IPS DF 6.9 (cell line): ENCODE measurements at regions not wholly inside any gene's neighbourhood (a gene's known extent, or its start where the extent isn't known, plus 50 kb on each side); places are given as distances from the start of the nearest gene placed in this dataset.

ENCODE experiments used
- DNase-seq: peaks from one replicate; pipeline ENCODE4 v3.0.0-alpha.2; 2013; ENCODE audit warnings: low read depth, low spot score
- H3K27ac ChIP-seq: one replicate; pipeline ENCODE4 v1.5.1; 2013; ENCODE audit warnings: low read length, control low read depth
- H3K27me3 ChIP-seq: 2 replicates; pipeline ENCODE4 v1.6.1; 2013; ENCODE audit warnings: mild to moderate bottlenecking, low read length; ENCODE audit not compliant: control insufficient read depth, insufficient read depth
- H3K36me3 ChIP-seq: 2 replicates; pipeline ENCODE4 v1.6.1; 2013; ENCODE audit warnings: low read length; ENCODE audit not compliant: control insufficient read depth, insufficient read depth
- H3K4me1 ChIP-seq: 2 replicates; pipeline ENCODE4 v1.6.1; 2013; ENCODE audit warnings: low read length; ENCODE audit not compliant: control insufficient read depth, insufficient read depth
- H3K4me3 ChIP-seq: 2 replicates; pipeline ENCODE4 v1.5.1; 2013; ENCODE audit warnings: mild to moderate bottlenecking, low read length
- H3K9me3 ChIP-seq: 2 replicates; pipeline ENCODE4 v1.6.1; 2013; ENCODE audit warnings: low read length, inconsistent platforms; ENCODE audit not compliant: control insufficient read depth, insufficient read depth
- WGBS: extraction: QIAGEN DNeasy Blood & Tissue Kit; methylation state at CpG from one replicate; pipeline ENCODE4 v1.1.7; 2013; ENCODE audit warnings: mixed read lengths, missing lambda C conversion rate; ENCODE audit not compliant: insufficient read length, insufficient coverage; 5-methylcytosine and 5-hydroxymethylcytosine counted together

DNA sequence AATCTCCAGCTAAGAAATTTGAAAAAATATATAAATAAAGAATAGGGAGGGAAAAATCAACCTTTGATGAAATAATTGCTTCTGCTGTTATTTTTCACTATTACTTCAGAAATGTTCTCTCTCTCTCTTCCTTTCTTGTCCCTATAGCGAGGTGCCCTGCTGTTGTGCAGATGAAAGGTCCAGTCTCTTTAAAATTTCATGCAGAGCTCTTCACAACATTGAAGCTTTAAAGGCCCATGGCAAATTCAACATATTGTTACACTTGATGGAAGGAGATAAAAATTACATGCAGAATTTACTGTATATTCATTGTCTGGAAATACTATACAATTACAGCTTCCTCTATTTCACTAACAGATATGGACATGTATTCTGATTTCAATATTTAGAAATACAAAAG is 86.4 kb upstream of the PSMD7 start:
- no CpG with 5 or more reads among the region's 1 CpG for WGBS
- no peaks in the 10 kb centered on the region for H3K4me1 ChIP-seq
- no peaks in the 10 kb centered on the region for H3K9me3 ChIP-seq
- H3K27me3 ChIP-seq = no peaks in the 10 kb centered on the region
- H3K27ac ChIP-seq = no peak overlapping the region
- DNase-seq = no peak
- no peak overlapping the region for H3K4me3 ChIP-seq
- H3K36me3 ChIP-seq = no peaks in the 10 kb centered on the region

DNA sequence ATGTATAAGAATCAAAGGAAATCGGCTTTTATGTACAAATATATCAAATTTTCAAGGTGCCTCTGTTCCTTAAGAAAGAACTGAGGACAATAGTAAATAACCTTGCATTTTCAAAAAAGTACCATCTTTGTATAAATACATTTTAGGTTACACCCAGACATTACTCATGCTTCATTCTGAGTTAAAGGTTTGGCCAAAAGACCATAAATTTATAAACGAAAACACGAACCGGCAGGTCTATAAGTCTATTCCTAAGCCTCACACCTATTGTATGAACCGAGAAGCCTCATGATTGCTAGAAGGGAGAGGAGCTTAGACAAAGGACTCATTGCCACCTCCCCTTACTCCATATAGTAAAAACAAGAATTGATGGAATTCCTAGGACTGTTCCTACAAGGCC is 94.6 kb upstream of the PSMD7 start:
- Histone ChIP-seq H3K27me3 (no peaks in the 10 kb centered on the region), H3K4me3 (no peak overlapping the region)
- no CpG with 5 or more reads among the region's 5 CpGs for WGBS

DNA sequence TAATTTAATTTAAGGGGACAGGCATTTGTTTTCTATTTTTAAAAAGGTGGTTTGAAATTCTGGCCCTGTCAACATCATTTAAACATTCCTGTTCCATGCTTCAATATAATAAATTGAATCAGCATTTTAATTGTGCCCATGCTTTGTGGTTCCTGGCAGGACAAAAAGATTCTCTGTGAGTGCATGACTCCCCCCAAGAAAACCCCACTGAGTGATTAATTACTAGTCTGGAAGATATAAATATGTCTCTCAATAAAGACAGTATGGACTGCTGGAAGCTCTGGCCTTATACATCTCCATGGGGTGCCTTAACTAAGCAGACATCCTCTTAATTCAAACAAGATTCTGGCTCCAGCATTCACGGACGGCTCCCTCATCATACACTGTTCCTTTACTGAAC is 95.0 kb upstream of the PSMD7 start:
- Histone ChIP-seq H3K4me1 (no peaks in the 10 kb centered on the region), H3K9me3 (no peaks in the 10 kb centered on the region), H3K4me3 (no peak overlapping the region), H3K27me3 (no peaks in the 10 kb centered on the region), H3K27ac (no peak overlapping the region), H3K36me3 (no peaks in the 10 kb centered on the region)
- no CpG with 5 or more reads among the region's 2 CpGs for WGBS
- DNase-seq = no peak

More for the DNA sequence above, 94.6 kb upstream of the PSMD7 start:
- Histone ChIP-seq H3K9me3 (no peaks in the 10 kb centered on the region), H3K36me3 (no peaks in the 10 kb centered on the region), H3K27ac (no peak overlapping the region), H3K4me1 (no peaks in the 10 kb centered on the region)
- no peak for DNase-seq

DNA sequence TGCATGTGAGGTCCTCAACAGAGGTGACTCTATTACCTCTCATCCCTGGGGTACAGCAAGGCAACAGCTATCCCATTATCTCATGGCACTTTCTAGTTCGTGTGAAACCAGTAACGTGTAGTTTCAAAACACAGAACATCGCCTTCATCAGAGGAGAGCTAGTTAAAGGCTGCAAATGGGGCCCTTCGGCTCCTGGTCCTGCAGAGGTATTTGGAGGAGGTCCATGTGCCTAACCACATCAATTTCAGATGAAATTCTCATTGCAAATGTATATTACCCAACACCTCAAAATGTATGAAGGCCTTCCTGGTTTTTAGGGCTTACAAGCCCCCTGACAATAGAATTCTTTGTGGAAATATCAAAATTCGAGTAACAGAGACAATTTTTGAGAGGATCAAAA is 95.7 kb upstream of the PSMD7 start:
- no CpG with 5 or more reads among the region's 5 CpGs for WGBS
- Histone ChIP-seq H3K36me3 (no peaks in the 10 kb centered on the region), H3K4me1 (no peaks in the 10 kb centered on the region), H3K27ac (no peak overlapping the region), H3K4me3 (no peak overlapping the region), H3K9me3 (no peaks in the 10 kb centered on the region), H3K27me3 (no peaks in the 10 kb centered on the region)
- DNase-seq = no peak

DNA sequence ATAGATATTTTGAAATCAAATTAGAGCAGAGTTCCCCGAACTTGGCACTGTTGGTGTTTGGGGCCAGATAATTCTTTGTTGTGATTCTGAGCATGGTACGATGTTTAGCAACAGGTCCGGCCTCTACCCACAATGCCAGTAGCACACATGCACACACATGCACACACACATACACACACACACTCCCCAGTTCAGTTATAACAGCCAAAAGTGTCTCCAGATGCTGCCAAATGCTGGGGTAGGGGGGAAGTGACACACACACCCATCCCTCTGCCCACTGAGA is 96.8 kb upstream of the PSMD7 start:
- no peak for DNase-seq
- Histone ChIP-seq H3K9me3 (no peaks in the 10 kb centered on the region), H3K4me3 (no peak overlapping the region), H3K27me3 (no peaks in the 10 kb centered on the region), H3K36me3 (no peaks in the 10 kb centered on the region), H3K27ac (no peak overlapping the region), H3K4me1 (no peaks in the 10 kb centered on the region)
- no CpG with 5 or more reads among the region's 3 CpGs for WGBS

DNA sequence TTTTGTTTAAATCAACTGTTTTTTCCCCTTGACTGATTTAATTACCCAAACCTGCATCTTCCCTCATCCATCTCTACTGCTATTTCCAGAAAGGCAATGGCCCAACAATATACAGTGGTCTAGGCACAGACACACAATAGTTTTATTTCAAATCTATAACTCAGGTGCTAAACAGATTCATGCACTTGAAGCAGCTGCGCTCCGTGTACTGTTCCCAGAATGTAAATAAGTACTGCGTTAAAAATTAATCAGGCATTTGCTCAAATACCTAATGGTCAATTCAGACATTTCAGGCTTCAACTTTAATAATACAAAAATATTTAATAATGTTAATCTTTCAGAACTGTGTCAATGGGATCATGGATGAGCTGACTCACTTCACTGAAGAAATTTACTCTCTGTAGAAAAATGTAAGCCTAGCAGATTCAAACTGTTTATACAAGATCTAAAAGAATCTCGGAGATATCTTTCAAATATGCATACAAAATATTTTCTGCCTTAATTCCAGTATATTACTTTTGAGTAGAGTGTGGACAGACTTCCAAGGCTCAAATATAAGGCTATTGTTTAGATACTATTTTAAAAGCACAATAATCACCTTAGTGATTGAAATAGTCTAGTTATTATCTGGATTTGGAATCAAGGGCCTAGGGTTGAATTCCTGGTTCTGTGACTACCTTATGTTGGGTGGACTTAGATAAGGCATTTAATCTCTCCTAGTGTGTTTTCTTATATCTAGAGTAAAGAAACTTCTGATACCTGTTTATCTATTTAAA is 97.4 kb upstream of the PSMD7 start:
- whole genome bisulfite sequencing = no CpG with 5 or more reads among the region's 4 CpGs

DNA sequence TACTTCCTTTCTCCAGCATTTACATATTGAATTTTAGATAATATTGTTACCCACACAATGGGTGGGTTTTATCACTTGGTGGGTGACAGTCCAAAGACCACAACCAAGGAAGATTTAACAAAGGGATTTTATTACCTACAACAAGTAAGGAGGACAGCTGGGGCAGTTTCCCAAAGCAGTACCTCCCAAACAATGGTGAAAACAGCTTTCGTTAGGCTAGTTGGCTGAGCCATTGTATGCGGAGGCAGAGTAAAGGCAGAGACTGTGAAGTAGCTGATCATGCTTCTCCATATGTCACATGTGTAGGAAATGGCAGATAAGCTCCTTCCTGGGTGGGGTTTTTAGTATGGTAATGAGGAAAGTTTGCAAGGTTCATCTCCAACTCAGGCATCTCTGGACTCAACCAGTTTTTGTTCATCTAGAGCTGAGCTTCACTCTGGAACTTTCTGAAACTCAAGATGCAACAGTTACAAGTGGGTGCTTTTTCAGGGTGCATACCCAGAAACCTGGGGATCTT is 104.3 kb upstream of the PSMD7 start:
- H3K4me3 ChIP-seq = no peak overlapping the region
- DNase-seq = no peak
- no peaks in the 10 kb centered on the region for H3K36me3 ChIP-seq
- no peaks in the 10 kb centered on the region for H3K9me3 ChIP-seq
- no peaks in the 10 kb centered on the region for H3K4me1 ChIP-seq
- H3K27me3 ChIP-seq = no peaks in the 10 kb centered on the region
- no peak overlapping the region for H3K27ac ChIP-seq
- WGBS = no CpG with 5 or more reads among the region's 2 CpGs

More for the DNA sequence above, 97.4 kb upstream of the PSMD7 start:
- no peak for DNase-seq
- H3K27me3 ChIP-seq = no peaks in the 10 kb centered on the region
- no peaks in the 10 kb centered on the region for H3K4me1 ChIP-seq
- H3K36me3 ChIP-seq = no peaks in the 10 kb centered on the region
- no peak overlapping the region for H3K27ac ChIP-seq
- no peak overlapping the region for H3K4me3 ChIP-seq
- no peaks in the 10 kb centered on the region for H3K9me3 ChIP-seq

DNA sequence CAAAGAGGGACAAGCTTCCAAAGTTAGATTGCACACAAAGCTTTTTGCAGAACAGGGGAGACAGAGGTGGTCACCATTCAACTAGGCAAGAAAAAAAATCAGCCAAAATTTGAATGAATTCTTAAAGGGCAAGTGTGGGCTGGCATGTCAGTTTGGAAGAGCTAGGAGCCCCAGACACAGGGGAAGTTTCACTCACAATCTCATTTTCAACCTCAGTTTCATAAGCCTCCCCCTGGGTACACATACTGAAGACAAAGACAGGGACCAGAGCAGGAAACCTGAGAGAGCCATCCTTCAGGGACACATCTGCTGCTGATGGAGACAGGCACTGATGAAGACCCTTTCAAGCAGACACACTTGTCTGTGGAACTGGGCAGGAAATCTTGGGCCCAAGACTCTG is 106.3 kb upstream of the PSMD7 start:
- Histone ChIP-seq H3K27ac (no peak overlapping the region), H3K9me3 (no peaks in the 10 kb centered on the region), H3K4me3 (no peak overlapping the region), H3K36me3 (no peaks in the 10 kb centered on the region), H3K4me1 (no peaks in the 10 kb centered on the region), H3K27me3 (no peaks in the 10 kb centered on the region)
- DNase-seq = no peak

DNA sequence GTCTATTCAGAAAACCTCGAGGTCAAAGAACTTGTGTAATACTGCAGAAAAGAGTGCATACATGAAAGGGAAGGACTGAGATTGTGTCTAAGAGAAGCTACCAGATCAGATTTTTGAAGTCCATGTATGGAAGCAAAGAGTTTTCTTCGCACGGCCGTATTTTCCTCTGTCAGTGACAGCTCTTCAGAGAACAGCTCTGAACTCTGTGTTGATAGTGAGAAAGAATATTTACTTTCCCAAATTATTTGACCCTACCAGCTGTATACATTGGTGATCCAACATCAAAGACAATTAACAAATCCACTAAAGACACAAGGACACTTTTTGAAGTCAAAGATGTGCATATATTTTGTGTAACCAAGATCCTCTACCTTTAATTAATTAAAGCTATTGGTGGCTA is 107.8 kb upstream of the PSMD7 start:
- H3K4me1 ChIP-seq = no peaks in the 10 kb centered on the region
- H3K27ac ChIP-seq = no peak overlapping the region
- H3K27me3 ChIP-seq = no peaks in the 10 kb centered on the region
- WGBS = no CpG with 5 or more reads among the region's 4 CpGs
- no peaks in the 10 kb centered on the region for H3K9me3 ChIP-seq
- no peak overlapping the region for H3K4me3 ChIP-seq
- H3K36me3 ChIP-seq = no peaks in the 10 kb centered on the region
- DNase-seq = no peak

DNA sequence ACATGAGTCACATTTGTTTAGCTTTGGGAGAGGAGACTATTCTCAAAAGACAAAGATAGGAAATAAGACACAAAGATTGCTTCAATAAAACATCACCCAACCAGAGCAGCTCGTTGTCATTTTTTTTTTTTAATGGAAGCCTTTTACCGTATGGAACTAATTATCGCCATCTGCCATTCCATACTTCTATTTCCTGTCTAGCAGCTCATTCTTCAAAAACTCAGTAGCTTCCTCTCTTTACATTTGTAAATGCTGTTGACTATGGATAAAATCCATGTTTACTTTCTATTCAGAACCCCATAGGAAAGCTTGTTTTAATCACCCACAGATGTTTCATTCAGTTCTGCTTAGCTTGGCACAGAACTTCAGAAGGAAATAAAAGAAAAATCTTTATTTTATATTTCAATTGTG is 110.0 kb upstream of the PSMD7 start:
- Histone ChIP-seq H3K4me3 (no peak overlapping the region), H3K9me3 (no peaks in the 10 kb centered on the region), H3K36me3 (no peaks in the 10 kb centered on the region), H3K4me1 (no peaks in the 10 kb centered on the region), H3K27ac (no peak overlapping the region), H3K27me3 (no peaks in the 10 kb centered on the region)
- WGBS = no CpG with 5 or more reads among the region's 3 CpGs
- DNase-seq = no peak

DNA sequence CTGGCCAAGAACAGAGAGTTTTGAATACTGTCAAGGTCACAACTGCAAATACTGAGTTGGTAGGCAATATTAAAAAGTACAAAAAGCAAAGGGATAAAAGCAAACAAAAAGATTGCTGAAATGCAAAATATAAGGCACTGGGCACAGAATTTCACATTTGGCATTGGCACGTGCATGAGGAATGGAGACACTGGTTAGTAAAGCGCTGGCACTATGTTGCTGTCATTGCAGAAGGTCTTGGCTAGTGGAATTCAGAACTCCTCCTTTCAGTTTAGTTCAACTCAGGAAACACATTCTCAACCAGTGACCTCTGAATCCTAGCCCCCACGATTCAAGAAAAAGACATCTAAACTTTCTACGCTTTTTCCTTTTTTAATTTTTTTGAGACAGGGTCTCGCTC is 111.8 kb upstream of the PSMD7 start:
- WGBS = no CpG with 5 or more reads among the region's 5 CpGs
- Histone ChIP-seq H3K36me3 (no peaks in the 10 kb centered on the region), H3K27ac (no peak overlapping the region), H3K27me3 (no peaks in the 10 kb centered on the region), H3K9me3 (no peaks in the 10 kb centered on the region), H3K4me3 (no peak overlapping the region), H3K4me1 (no peaks in the 10 kb centered on the region)
- no peak for DNase-seq
